Liver (tissue), 3 donors: ENCODE measurements at regions not wholly inside any gene's neighbourhood (a gene's known extent, or its start where the extent isn't known, plus 50 kb on each side); places are given as distances from the start of the nearest gene placed in this dataset.

Experiments used
- CTCF ChIP-seq: fragments of 150-350 bp; IDR thresholded peaks from 2 replicates; pipeline ENCODE4 v1.5.1; 2017; ENCODE audit warnings: improper control_type of control experiment, low read depth, low read length; ENCODE audit not compliant: missing input control
- FOXA1 ChIP-seq: IDR thresholded peaks from 2 replicates; pipeline ENCODE4 v1.6.1; 2016; ENCODE audit warnings: antibody characterized with exemption
- FOXA2 ChIP-seq: IDR thresholded peaks from 2 replicates; pipeline ENCODE4 v1.6.1; 2016; ENCODE audit warnings: antibody characterized with exemption
- JUND ChIP-seq, 2 donors: IDR thresholded peaks; 2 replicates each; pipeline ENCODE4 v1.6.1; 2016; ENCODE audit warnings: antibody characterized with exemption in 2 of 2
- MAX ChIP-seq: IDR thresholded peaks from 2 replicates; pipeline ENCODE4 v1.6.1; 2016; ENCODE audit warnings: antibody characterized with exemption
- NR2F2 ChIP-seq: IDR thresholded peaks from 2 replicates; pipeline ENCODE4 v1.6.1; 2016; ENCODE audit warnings: antibody characterized with exemption
- RAD21 ChIP-seq, 2 donors: IDR thresholded peaks; 2 replicates each; pipeline ENCODE4 v1.6.1; 2016; ENCODE audit warnings: antibody characterized with exemption in 2 of 2, mild to moderate bottlenecking in 2 of 2
- RXRA ChIP-seq, 2 donors: IDR thresholded peaks; 2 replicates each; pipeline ENCODE4 v1.6.1; 2017 to 2018; ENCODE audit warnings: antibody characterized with exemption in 2 of 2, mild to moderate bottlenecking in 1 of 2
- SP1 ChIP-seq: IDR thresholded peaks from 2 replicates; pipeline ENCODE4 v1.6.1; 2018; ENCODE audit warnings: antibody characterized with exemption, mild to moderate bottlenecking
- TAF1 ChIP-seq: conservative IDR thresholded peaks from 2 replicates; pipeline ENCODE4 v1.6.1; 2016; ENCODE audit warnings: antibody characterized with exemption, mild to moderate bottlenecking
- YY1 ChIP-seq: IDR thresholded peaks from 2 replicates; pipeline ENCODE4 v1.6.1; 2016; ENCODE audit warnings: antibody characterized with exemption, mild to moderate bottlenecking
- TF ChIP-seq, protein P1 (sequence below): IDR thresholded peaks from 2 replicates; pipeline ENCODE4 v1.6.1; 2016; ENCODE audit warnings: antibody characterized with exemption, mild to moderate bottlenecking
- TF ChIP-seq, protein P2 (sequence below): IDR thresholded peaks from 2 replicates; pipeline ENCODE4 v1.6.1; 2016; ENCODE audit warnings: antibody characterized with exemption
- TF ChIP-seq, protein P3 (sequence below): IDR thresholded peaks from 2 replicates; pipeline ENCODE4 v1.6.1; 2016; ENCODE audit warnings: antibody characterized with exemption
- donor health status: healthy.
- donor health status: healthy.

GRCh38 chr18:42176599-42176998 lies 221.6 kb downstream of the PIK3C3 start:
- TF ChIP-seq CTCF (no peak), NR2F2 (no peak), RAD21 (IDR thresholded peaks at IDR 0.05) (no peak), TAF1 (no peak), JUND (IDR thresholded peaks at IDR 0.05) (no peak), MAX (no peak), FOXA1 (no peak), YY1 (no peak), RXRA (IDR thresholded peaks at IDR 0.05) (no peak), SP1 (no peak), FOXA2 (no peak)
- TF ChIP-seq, protein P1, sequence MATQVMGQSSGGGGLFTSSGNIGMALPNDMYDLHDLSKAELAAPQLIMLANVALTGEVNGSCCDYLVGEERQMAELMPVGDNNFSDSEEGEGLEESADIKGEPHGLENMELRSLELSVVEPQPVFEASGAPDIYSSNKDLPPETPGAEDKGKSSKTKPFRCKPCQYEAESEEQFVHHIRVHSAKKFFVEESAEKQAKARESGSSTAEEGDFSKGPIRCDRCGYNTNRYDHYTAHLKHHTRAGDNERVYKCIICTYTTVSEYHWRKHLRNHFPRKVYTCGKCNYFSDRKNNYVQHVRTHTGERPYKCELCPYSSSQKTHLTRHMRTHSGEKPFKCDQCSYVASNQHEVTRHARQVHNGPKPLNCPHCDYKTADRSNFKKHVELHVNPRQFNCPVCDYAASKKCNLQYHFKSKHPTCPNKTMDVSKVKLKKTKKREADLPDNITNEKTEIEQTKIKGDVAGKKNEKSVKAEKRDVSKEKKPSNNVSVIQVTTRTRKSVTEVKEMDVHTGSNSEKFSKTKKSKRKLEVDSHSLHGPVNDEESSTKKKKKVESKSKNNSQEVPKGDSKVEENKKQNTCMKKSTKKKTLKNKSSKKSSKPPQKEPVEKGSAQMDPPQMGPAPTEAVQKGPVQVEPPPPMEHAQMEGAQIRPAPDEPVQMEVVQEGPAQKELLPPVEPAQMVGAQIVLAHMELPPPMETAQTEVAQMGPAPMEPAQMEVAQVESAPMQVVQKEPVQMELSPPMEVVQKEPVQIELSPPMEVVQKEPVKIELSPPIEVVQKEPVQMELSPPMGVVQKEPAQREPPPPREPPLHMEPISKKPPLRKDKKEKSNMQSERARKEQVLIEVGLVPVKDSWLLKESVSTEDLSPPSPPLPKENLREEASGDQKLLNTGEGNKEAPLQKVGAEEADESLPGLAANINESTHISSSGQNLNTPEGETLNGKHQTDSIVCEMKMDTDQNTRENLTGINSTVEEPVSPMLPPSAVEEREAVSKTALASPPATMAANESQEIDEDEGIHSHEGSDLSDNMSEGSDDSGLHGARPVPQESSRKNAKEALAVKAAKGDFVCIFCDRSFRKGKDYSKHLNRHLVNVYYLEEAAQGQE: no peak
- TF ChIP-seq, protein P2, sequence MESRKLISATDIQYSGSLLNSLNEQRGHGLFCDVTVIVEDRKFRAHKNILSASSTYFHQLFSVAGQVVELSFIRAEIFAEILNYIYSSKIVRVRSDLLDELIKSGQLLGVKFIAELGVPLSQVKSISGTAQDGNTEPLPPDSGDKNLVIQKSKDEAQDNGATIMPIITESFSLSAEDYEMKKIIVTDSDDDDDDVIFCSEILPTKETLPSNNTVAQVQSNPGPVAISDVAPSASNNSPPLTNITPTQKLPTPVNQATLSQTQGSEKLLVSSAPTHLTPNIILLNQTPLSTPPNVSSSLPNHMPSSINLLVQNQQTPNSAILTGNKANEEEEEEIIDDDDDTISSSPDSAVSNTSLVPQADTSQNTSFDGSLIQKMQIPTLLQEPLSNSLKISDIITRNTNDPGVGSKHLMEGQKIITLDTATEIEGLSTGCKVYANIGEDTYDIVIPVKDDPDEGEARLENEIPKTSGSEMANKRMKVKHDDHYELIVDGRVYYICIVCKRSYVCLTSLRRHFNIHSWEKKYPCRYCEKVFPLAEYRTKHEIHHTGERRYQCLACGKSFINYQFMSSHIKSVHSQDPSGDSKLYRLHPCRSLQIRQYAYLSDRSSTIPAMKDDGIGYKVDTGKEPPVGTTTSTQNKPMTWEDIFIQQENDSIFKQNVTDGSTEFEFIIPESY: no peak
- TF ChIP-seq, protein P3, sequence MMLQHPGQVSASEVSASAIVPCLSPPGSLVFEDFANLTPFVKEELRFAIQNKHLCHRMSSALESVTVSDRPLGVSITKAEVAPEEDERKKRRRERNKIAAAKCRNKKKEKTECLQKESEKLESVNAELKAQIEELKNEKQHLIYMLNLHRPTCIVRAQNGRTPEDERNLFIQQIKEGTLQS: no peak
